ENCODE measurements at regions not wholly inside any gene's neighbourhood (a gene's known extent, or its start where the extent isn't known, plus 50 kb on each side); places are given as distances from the start of the nearest gene placed in this dataset.

DNA sequence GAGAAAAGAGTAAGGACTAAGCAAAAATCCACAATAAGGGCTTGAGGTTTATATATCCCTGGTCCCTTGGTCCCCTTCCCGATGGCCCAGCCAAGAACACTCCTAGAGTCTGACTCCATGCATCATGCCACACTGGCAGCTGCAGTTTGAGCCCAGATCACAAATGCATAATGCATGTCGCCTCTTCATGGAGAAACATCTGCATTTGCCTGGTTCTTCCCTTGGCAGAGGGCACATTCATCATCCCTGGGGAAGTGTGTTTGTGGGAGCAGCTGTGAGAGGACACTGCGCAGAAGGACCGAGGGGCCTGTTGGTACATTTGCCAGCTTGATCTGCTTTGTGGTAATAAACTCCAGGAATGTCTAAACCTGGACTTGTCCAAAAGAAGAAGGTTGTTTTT is 731.8 kb downstream of the FGF9 start:
- TF ChIP-seq POLR2A (IDR thresholded peaks at IDR 0.05) (no peak), EP300 (IDR thresholded peaks at IDR 0.05) (no peak)
